ENCODE measurements at regions not wholly inside any gene's neighbourhood (a gene's known extent, or its start where the extent isn't known, plus 50 kb on each side); places are given as distances from the start of the nearest gene placed in this dataset.

DNA sequence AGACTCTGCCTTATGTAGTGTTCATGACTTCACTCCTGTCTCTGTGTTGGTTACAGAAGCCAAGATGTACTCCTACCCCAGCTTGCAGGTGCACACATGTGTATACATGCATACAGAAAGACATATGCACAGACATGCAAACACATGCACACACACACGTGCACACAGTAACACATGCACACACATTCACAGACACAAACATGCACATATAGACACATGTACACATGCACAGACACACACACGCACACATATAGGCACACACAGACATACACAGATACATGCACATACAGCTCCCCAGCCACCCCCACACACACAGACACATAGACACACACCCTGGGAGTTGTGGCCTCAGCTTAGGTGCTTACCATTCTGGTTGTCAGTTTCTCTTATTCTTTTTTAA is 362.6 kb upstream of the C1orf174 start:
- no peak for DNase-seq (ENCODE audit: insufficient read length, low spot score, missing footprints)
- Histone ChIP-seq H3K27me3 (ENCODE audit: insufficient read depth, low read length) (no peaks in the 10 kb centered on the region), H3K9me3 (ENCODE audit: low read depth, low read length) (no peaks in the 10 kb centered on the region), H4K20me1 (ENCODE audit: insufficient read depth, low read length) (no peaks in the 10 kb centered on the region), H3K4me2 (ENCODE audit: insufficient read depth, low read length) (no peak overlapping the region), H3K79me2 (ENCODE audit: insufficient read depth, low read length) (no peaks in the 10 kb centered on the region), H2AFZ (ENCODE audit: low read length) (no peak overlapping the region), H3K4me3 (ENCODE audit: insufficient read depth, low read length) (no peak overlapping the region), H3K4me1 (ENCODE audit: insufficient read depth, low read length) (no peaks in the 10 kb centered on the region), H3K36me3 (ENCODE audit: insufficient read depth, low read length) (no peaks in the 10 kb centered on the region), H3K27ac (ENCODE audit: low read depth, low read length) (no peak overlapping the region)
- no peak for TF ChIP-seq CTCF (IDR thresholded peaks at IDR 0.05; ENCODE audit: extremely low read depth, low read depth, low read length)

DNA sequence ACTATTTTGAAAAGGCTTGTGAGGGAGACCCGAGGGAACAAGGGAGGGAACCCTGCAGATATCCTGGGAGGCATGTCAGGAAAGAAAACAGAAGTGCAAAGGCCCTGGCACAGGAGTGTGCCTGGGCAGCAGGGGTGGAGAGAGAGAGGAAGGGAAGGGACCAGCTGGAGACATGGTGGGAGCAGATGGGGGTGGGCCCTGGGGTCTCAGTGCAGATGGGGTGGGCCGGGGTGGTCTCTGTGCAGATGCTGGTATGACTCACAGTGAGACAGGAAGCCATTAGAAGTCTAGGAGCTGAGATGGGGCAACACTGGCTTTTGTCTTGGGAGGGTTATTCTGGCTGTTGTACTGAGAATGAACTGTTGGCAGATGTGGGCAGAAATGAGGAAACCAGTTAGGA is 363.6 kb upstream of the C1orf174 start:
- no peak overlapping the region for H3K4me3 ChIP-seq (ENCODE audit: insufficient read depth, low read length)
- no peaks in the 10 kb centered on the region for H3K79me2 ChIP-seq (ENCODE audit: insufficient read depth, low read length)
- H4K20me1 ChIP-seq (ENCODE audit: insufficient read depth, low read length): no peaks in the 10 kb centered on the region
- H3K27me3 ChIP-seq (ENCODE audit: insufficient read depth, low read length): no peaks in the 10 kb centered on the region
- no peaks in the 10 kb centered on the region for H3K9me3 ChIP-seq (ENCODE audit: low read depth, low read length)
- DNase-seq (ENCODE audit: insufficient read length, low spot score, missing footprints): no peak
- no peak overlapping the region for H3K27ac ChIP-seq (ENCODE audit: low read depth, low read length)
- no peak for TF ChIP-seq CTCF (IDR thresholded peaks at IDR 0.05; ENCODE audit: extremely low read depth, low read depth, low read length)
- H2AFZ ChIP-seq (ENCODE audit: low read length): no peak overlapping the region
- H3K4me2 ChIP-seq (ENCODE audit: insufficient read depth, low read length): no peak overlapping the region
- no peaks in the 10 kb centered on the region for H3K4me1 ChIP-seq (ENCODE audit: insufficient read depth, low read length)
- no peaks in the 10 kb centered on the region for H3K36me3 ChIP-seq (ENCODE audit: insufficient read depth, low read length)

DNA sequence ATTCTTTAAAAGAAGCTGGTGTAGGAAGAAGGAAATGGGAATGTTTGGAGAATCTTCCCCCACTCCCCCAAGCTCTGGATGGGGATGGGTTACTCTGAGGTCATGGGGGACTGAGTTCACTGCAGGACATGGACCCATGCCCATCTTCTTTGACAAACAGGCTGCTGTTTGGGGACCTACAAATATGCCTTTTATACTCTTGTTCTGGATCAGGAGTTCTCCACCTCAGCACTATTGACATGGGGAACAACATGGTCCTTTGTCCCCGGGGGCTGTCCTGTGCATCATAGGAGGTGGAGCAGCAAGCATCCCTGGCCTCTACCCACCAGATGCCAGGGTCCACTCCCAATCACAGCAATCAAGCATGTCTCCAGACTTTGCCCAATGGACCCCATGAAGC is 365.8 kb upstream of the C1orf174 start:
- H3K27me3 ChIP-seq (ENCODE audit: insufficient read depth, low read length): no peaks in the 10 kb centered on the region
- H3K4me1 ChIP-seq (ENCODE audit: insufficient read depth, low read length): no peaks in the 10 kb centered on the region
- H3K9me3 ChIP-seq (ENCODE audit: low read depth, low read length): no peaks in the 10 kb centered on the region
- H3K36me3 ChIP-seq (ENCODE audit: insufficient read depth, low read length): no peaks in the 10 kb centered on the region
- H3K4me3 ChIP-seq (ENCODE audit: insufficient read depth, low read length): no peak overlapping the region
- no peak for DNase-seq (ENCODE audit: insufficient read length, low spot score, missing footprints)
- H3K79me2 ChIP-seq (ENCODE audit: insufficient read depth, low read length): no peaks in the 10 kb centered on the region
- H2AFZ ChIP-seq (ENCODE audit: low read length): no peak overlapping the region
- no peak for TF ChIP-seq CTCF (IDR thresholded peaks at IDR 0.05; ENCODE audit: extremely low read depth, low read depth, low read length)
- H3K4me2 ChIP-seq (ENCODE audit: insufficient read depth, low read length): no peak overlapping the region
- no peak overlapping the region for H3K27ac ChIP-seq (ENCODE audit: low read depth, low read length)
- no peaks in the 10 kb centered on the region for H4K20me1 ChIP-seq (ENCODE audit: insufficient read depth, low read length)

- no peak for TF ChIP-seq CTCF (IDR thresholded peaks at IDR 0.05; ENCODE audit: extremely low read depth, low read depth, low read length)
- Histone ChIP-seq H4K20me1 (ENCODE audit: insufficient read depth, low read length) (no peaks in the 10 kb centered on the region), H3K27ac (ENCODE audit: low read depth, low read length) (no peak overlapping the region), H3K27me3 (ENCODE audit: insufficient read depth, low read length) (no peaks in the 10 kb centered on the region), H3K9me3 (ENCODE audit: low read depth, low read length) (no peaks in the 10 kb centered on the region), H3K36me3 (ENCODE audit: insufficient read depth, low read length) (no peaks in the 10 kb centered on the region), H3K4me1 (ENCODE audit: insufficient read depth, low read length) (no peaks in the 10 kb centered on the region), H2AFZ (ENCODE audit: low read length) (no peak overlapping the region), H3K79me2 (ENCODE audit: insufficient read depth, low read length) (no peaks in the 10 kb centered on the region), H3K4me3 (ENCODE audit: insufficient read depth, low read length) (no peak overlapping the region), H3K4me2 (ENCODE audit: insufficient read depth, low read length) (no peak overlapping the region)
- no peak for DNase-seq (ENCODE audit: insufficient read length, low spot score, missing footprints)
Observed at GRCh38 chr1:4267381-4268261, 367.5 kb upstream of the C1orf174 start.

Measured in osteoblast (primary cell).